MV-4-11 (cell line): ENCODE measurements at regions not wholly inside any gene's neighbourhood (a gene's known extent, or its start where the extent isn't known, plus 50 kb on each side); places are given as distances from the start of the nearest gene placed in this dataset.
"Not testable (repeated sequence)": the region's sequence is repeated elsewhere in the genome, so short reads cannot be mapped to it uniquely, and the experiment has no call there.

Source experiments
- DNase-seq: peaks from one replicate; lab custom pipeline; 2025; lab: John Stamatoyannopoulos, UW

DNA sequence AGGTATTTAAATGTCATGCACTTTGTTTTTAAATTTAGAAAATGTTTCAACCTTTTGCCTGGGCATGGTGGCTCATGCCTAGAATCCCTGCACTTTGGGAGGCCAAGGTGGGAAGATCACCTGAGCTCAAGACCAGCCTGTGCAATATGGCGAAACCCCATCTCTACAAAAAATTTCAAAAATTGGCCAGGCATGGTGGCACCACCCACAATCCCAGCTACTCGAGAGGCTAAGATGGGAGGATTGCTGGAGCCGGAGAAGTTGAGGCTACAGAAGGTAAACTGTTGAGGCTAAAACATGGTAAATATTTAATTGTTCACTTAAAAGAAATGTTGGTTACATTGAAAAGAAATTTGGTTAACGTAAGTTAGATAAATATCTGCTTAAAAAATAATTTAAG lies 108.4 kb upstream of the IGLL5 start:
- no peak for DNase-seq

DNA sequence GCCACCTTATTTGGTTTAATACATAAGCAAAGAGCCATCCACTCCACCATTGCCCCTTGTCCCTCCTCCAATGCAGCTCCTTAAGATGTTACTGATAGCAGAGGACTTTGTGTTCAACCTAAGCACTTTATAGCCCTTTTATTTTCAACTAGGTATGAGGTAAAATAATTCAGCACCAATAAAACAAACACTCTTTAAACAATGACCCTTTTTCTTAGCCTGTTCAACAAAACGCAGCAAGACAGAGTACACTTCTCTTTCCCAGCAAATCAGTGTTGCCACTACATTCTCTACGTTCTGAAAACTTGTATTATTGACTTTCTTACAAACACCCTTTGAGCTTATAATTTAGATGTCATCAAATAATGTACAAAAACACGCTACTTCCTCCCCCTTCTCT lies 104.0 kb upstream of the IGLL5 start:
- DNase-seq, result no peak

DNA sequence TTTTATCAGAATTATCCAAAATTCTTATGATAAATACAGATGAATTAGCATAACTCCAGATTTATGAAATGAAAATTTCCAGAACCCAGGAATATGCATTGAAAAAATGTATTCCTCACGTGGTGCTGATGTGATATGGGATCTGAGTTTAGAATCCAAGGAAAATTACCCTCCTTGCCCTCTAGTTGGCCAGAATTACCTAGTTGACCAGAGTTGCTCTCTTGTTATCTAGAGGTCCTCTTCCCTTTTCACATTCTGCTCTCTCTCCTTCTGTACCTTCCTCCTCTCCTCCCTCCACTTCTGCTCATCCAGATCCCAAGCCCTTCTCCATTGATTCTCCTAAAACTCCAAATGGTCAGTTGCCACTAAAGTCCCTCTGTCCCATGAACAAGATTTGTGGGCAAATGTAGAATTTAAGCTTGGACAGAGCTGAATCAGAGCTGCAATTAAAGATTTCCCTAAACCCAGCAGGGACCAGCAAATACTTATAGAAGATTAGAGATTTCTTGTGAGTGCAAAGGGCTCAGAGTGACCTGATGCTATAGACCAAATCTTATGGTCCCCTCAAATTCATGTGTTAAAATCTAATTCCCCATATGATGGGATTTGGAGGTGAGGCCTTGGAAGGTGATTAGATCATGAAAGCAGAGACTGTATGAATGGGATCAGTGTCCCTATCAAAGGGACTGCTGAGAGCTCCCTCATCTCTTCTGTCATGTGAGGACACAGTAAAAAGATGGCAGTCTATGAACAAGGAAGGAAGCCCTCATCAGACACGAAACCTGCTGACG lies 103.2 kb upstream of the IGLL5 start:
- no peak for DNase-seq

DNA sequence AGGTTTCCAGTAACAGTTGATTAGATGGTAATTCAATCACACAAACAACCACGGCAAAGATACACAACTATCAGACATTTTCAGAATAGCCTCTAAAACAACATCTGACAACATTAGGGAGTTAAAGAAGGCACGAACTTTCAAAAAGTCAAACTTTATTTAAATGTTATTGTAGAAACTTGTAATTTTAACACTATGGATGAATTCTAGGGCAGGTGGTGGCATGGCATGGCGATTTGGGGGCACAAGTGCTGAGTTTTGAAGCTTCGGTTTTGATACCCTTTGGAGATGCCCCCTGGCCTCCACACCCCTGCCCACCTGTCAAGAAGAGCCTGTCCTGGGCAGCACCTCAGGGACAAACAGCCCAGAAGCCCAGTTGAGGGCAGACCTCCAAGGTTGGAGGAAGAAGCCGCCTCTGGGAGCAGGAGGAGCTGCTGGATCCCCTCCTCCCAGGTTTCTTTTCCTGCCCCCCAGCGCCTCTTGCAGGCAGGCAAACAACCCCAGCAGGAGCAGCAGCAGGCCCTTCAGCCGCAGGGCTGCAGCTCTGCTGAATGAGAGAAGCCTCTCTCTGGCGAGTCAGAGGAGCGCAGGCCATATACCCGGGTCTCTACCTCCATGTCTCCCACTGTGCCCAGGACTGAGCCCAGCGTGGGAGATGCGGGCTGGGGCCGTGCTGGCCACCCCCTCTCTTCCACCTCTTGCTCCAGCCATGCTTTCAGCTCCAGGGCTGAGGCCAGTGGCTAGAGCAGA lies 102.1 kb upstream of the IGLL5 start:
- no peak for DNase-seq

DNA sequence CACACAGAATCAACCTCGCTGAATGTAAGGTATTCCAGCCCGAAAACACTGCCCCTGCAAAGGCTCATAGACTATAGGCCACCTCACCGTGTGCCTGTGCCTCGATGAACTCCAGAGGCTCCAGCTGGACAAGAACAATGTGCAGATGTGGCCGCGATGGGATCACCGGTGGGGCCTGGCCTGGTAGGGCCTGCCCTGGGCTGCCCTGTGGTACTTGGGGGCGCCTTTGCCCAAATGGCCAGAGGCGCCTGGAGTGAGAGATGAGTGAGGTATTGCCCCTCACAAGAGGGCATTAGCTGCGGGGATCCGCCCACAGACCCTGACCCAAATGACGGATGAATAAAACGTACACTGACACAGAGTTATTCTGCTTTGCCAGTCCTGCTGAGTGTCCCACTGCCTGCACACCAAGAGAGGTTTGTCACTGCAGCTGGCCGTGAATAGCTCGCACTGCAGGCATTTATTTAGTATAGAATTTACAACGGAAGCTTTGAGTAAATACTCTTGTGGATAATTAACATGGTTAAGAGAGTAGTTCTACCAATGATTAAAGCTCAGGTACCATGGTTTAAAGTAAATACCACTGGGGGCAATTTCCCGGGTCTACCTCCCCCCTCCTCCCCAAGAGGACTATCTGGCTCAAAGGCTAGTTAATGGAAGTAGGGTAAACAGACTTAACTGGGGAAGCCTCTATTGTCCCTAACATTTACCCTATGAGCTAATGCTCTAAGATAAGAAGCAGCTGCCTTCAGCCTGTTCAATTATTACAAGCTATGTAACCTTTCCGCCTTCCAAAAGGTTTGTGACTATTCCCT lies 101.1 kb upstream of the IGLL5 start:
- DNase-seq, result no peak

DNA sequence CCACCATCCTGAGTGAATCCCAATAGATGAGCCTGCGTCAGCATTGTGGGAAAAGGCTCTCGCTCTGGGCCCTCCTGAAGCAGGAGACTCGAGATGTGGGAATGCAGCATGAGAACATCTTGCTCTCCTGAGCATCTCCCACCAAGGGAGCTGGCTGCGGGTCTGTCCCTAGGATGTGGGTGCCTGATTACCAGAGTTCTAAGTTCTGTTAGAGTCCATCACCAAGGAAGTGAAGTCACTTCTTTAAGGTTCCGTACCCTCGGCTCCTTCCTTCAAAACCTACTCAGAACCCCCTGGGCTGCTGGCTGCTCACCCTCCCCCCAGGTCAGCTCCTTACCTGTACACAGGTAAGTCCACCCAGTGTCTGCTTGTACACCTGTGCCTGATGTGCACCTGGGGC lies 100.5 kb upstream of the IGLL5 start:
- no peak for DNase-seq

DNA sequence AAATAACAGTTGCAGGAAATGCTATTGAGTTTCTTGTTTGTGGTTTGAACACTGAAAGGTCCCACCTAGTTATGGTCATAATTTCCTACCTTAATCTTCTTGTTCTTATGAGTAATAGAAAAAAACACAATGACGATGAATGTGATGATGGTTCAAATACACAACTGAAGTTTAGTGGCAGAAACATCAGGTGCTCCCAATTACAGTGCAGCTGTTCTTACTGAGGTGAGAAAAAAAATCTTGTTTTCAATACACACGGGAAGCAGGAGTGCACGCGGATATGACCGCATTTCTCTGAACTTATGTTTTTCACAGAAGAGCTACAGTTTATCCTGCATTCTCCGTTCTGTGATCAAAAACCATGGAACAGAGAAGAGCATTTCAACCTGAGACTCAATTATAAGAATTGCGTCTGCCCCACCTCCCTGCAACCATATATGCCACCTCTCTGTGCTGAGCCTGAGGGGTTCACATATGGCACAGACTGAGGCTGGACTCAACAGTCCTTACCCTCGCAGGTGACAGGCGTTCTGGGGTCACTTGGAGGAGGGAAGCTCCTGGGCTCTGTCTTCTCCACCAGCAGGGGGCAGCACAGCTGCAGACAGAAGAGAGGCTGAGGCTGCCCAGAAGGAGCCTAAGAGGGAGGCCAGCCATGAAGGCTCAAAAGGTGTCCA lies 99.7 kb upstream of the IGLL5 start:
- peak; percentile 25 for DNase-seq

DNA sequence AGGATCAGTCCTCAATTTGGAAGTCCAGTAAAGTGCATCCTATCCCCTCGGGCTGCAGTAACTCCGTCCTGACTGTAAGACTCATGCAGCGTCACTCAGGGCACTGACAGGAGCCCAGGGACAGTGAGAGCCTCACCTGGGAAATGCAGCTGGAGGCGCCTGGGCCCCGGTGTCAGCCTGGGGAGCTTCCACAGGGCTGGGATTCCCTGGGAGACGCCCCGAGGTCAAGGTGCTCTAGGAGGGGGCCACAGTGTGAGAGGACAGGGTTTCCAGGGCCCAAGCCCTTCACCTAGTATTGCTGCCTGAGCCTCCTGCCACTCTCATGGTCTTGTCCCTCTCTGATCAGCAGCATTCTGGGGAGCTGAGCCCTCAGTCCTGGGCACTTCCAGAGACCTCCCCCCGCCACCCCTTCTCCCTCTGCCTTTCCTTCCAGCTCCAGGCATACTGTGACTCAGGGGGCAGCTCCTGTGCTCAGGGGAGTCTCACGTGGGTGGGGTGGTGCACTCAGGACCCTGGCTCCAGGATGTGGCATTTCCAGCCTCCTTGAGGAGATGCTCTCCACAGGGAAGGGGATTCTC lies 99.1 kb upstream of the IGLL5 start:
- DNase-seq, result no peak

DNA sequence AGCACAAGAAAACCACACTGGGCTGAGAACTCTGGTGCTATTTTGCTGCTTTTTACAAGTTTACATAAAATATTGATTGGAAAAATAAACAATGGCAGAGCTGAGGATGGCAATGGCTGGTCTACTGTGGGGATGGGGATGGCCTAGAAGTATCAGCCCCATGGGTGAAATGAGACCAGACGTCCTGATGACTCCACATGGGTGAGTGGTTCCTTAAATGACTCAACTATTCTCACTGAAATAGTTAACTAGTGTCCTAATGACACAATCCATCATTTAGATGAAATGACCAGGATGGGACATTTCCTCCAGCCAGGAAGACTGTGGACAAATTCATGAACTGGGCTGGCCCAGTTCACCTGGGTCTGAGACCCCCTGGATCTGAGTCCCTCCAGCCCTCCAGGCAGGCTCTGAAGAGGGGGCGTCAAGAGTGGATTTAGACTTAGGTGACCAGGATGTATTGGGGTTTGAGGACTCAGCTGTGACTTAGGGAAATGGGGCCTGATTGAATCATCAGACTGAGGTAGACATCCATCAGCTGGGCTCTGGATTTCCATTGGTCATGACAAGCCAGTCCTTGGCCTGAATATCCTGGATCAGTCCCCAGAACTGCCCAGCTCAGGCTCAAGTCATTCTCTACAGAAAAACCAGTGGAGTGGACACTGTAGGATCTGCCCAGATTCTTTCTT lies 98.2 kb upstream of the IGLL5 start:
- DNase-seq, result no peak

DNA sequence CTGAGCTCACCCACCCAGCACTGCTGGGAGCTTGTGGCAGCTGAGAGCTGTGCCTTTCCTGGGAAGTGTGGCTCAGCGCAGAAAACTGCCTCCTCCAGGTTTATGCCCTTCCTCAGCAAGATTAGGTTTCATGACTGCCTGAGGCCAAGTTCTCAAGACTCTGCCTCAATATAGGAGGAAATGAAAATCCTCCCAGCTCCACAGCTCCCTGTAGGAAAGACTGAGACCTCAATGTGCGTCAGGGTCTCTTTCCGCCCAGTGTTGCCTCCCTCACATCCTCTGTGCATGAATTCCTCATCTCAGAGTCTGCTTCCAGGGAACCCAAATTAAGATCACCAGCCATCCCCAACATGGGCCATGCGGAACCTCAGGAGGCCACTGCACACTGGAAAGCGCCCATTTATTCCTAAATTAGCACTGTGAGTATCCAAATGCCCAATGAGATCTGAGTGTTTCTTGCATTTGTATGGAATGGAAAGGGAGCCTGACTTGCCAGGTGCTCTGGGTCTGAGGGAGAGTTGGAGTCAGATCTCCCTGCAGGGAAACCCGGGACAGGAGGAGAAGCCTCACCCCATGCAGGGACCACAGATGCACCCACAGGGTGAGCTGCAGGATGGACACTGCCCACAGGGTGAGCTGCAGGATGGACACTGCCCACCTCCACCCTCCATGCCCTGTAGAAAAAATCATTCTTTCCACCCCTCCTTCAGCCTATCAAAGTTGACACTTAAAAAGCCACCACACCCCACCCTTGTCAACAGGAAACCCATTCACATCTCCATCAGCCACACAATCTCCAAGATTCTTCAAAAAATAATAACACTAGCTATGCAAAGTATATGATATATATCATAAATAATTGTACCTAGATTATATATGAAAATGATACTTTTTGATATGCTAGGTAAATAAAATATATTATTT lies 97.4 kb upstream of the IGLL5 start:
- no peak for DNase-seq

DNA sequence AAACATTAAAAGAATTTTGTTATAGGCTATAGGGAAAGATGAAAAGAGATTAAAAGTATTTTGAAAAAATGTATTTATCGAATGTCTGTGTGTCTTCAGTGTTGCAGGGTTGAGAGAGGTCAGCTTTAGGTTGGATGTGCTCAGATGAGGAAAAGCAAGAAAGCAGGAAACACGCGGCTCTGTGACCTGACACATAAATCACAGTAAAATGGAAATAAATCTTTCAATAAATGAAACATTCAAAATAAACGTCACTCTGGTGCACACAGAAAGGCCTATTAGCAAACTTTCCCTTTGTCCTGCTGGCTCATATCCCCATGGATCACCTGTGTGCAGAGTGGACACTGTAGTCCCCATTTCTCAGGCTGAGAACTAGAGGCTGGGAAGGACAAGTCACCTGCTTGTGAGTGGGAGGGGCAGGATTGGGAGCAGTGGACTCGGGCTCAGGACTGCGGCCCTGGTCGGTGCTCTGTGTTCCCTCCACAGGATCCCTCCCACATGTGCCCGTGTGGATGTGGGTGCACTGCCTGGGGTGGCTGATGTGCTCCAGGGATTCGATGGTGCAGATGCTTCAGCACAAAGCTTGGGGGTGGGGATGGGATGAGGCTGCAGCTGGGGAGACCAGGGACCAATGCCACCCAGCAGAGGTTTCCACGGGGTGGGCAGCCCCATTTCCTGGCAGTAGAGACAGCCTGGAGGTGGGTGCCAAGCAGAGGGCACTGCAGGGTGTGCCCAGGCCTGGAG lies 96.0 kb upstream of the IGLL5 start:
- no peak for DNase-seq

DNA sequence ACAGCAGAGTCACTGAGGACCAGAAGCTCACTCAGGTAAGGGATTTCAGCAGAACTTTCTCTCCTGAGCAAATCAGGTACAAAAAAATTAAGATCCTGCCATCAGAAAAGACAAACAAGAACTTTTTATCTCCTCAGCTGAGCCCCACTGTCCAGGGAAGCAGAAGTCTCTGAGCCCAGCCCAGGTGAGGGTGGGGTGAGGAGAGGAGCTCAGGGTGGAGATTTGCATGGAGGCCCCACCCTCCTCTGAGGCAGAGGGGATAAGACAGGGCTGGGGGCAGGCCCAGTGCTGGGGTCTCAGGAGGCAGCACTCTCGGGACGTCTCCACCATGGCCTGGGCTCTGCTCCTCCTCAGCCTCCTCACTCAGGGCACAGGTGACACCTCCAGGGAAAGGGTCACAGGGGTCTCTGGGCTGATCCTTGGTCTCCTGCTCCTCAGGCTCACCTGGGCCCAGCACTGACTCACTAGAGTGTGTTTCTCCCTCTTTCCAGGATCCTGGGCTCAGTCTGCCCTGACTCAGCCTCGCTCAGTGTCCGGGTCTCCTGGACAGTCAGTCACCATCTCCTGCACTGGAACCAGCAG lies 95.3 kb upstream of the IGLL5 start:
- not testable (repeated sequence) for DNase-seq

DNA sequence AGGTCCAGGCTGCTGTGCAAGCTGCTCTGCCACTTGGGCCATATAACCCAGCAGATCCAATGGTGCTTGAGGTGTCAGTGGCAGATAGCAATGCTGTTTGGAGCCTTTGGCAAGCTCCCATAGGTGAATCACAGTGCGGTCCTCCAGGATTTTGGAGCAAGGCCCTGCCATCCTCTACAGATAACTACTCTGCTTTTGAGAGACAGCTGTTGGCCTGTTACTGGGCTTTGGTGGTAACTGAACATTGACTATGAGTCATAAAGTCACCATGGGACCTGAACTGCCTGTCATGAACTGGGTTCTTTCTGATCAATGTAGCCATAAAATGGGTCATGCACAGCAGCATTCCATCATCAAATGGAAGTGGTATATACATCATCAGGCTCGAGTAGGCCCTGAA lies 92.0 kb upstream of the IGLL5 start:
- DNase-seq, result not testable (repeated sequence)

DNA sequence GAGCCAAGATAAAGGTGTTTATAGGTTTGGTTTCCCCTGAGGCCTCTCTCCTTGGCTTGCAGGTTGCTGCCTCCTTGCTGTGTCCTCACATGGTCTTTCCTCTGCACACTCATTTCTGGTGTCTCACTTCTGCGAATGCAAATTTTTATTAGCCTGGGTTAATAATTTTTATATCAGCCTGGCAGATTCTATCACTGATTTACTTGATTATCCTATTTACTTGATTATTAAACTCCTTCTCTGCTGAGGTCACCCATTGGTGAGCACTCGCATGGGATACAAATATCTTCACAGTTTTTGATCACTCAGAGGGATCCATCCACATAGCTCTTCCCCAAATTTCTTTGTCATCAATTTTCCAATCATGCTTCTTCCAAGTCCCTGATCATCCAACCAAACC lies 90.9 kb upstream of the IGLL5 start:
- no peak for DNase-seq

DNA sequence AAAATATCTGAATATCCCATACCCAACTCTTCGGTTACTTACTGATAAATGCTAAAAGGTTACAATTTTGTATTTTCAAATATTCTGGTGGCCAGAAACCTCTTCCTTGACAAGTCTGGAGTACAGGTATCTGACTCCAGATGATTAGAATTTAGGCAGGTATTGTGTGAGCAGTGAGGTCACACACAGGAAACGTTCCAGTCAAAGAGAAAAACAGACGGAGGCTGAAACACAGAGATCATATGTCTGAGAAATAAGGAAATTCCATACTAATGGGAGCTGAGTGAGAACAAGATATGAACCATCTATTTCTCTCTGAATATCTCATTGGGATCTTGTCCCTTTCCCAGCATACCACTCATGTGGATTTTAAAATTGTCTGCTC lies 89.4 kb upstream of the IGLL5 start:
- no peak for DNase-seq

DNA sequence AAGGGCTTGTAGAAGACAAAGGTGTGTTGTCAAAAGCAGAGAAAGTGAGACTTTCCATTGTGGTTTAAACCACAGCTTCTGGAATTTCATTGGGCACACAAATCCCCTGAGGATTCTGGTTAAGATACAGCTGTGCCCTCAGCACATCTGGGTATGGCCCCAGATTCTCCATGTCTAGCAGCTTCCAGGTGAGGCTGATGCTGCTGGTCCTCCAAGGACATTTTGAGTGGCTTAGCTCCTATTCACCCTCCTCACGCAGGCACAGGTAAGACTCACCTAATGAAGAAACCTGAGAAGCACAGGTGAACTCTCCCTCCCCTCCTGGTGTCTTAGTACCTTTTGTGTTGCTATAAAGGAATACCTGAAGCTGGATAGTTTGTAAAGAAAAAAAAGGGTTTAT lies 88.9 kb upstream of the IGLL5 start:
- DNase-seq, result no peak

DNA sequence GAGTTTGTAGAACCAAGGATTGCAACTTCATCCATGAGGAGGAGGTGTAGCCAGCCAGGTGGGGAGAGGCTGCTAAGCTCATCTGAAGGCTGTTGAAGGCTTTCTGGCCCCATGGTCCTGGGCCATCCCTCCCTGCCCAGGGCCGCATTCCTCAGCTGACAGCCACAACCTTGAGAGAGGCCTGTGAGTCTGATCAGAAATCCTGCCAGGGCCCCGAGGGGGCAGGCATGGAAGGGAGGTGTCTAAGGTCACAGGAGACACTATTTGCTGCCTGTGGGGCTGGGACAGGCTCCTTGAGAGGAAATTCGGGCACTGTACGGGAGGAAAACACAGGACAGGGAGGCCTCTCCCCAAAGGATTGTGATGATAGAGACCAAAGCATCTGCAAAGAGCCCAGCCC lies 88.1 kb upstream of the IGLL5 start:
- DNase-seq, result no peak

DNA sequence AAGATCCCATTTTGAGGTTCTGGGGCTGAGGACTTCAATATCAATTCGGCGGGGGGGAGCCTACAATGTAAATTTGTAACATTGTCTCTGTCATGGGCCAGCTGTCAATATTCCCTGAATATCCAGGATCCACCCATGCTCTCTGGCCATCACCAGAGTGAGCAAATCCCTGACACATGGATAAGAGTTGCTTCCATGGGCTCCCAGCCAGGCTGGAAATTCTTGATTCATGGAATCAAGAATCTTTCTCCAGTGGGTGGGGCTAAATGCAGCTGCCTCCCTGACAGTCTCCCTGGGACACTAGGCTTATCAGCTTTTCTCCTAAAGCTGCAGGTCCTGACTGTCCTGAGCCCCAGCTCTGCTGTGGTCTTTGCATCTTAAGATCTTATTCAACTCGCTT lies 86.9 kb upstream of the IGLL5 start:
- no peak for DNase-seq

DNA sequence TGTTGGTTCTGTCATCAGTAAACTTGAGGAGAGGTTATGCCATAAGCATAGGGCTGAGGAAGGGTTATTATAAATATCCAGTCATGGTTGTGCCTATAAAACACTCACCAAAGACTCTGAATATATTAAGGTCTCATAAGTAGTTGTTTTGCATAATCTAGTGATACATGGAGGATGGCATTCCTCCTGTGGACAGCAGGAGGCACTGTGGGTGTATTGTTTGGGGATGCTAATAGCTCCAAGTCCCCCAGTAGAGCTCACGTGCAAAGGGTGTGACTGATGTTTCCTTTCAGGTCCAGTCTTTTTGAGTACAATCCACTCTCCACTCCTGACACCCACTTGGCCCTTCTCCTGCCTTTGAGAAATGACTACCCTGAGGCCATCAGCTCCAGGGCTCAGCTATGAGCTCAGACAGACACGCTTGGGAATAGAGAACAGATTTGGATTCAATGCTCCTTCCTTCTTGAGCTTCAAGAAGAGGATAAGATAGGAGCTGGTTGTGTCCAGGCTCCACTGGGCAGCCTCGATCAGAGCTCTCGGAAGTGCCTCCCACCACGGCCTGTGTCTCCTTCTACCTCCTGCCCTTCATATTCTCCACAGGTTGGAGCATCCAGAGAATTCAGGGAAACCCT lies 85.2 kb upstream of the IGLL5 start:
- peak; percentile 41 for DNase-seq
